B cell (primary cell): ENCODE measurements at regions not wholly inside any gene's neighbourhood (a gene's known extent, or its start where the extent isn't known, plus 50 kb on each side); places are given as distances from the start of the nearest gene placed in this dataset.
A peak's percentile ranks its signal among the peaks of the same experiment; 100 is the strongest.

ENCODE experiments used
- ATAC-seq: fragments of 200-7000 bp; cut with Tn5 transposase; one replicate; pipeline ENCODE4 v1.10.0; 2021; ENCODE audit warnings: low read depth, mild to moderate bottlenecking, moderate number of reproducible peaks, moderate library complexity
- CTCF ChIA-PET: fragments of 350-600 bp; sonication (Branson Sonifier 250); formaldehyde crosslinking; loops from one replicate; lab custom pipeline; 2021; ENCODE audit warnings: antibody characterized with exemption, inconsistent platforms; lab: Charles Lee
- POLR2A ChIA-PET: fragments of 350-600 bp; sonication (Branson Sonifier 250); formaldehyde crosslinking; loops from one replicate; lab custom pipeline; 2021; ENCODE audit warnings: antibody characterized with exemption; lab: Charles Lee
- DNase-seq: peaks from one replicate; pipeline ENCODE4 v3.0.0; 2013
- H2AFZ ChIP-seq: 2 replicates; pipeline ENCODE4 v1.6.1; 2012; ENCODE audit warnings: mild to moderate bottlenecking, low read depth, low read length; ENCODE audit not compliant: insufficient read depth, poor library complexity, severe bottlenecking
- H3K27ac ChIP-seq, 2 donors: 1 replicate in 1 of 2; 2 replicates in 1 of 2; pipeline ENCODE4 v1.5.1; 2012 to 2013; ENCODE audit warnings: low read length in 2 of 2, mild to moderate bottlenecking in 2 of 2, moderate library complexity in 1 of 2
- H3K27me3 ChIP-seq, 4 experiments: fragments of 200-600 bp in 1 of 4; sonication (generic) in 1 of 4; replicated peaks in 1 of 4; 1 replicate in 2 of 4; 2 replicates in 2 of 4; pipeline versions ENCODE4 v1.6.1 to v1.7.0; 2013 to 2016; ENCODE audit warnings: low read length in 3 of 4, mild to moderate bottlenecking in 2 of 4, mixed read lengths in 1 of 4, moderate library complexity in 1 of 4; ENCODE audit not compliant: insufficient read depth in 4 of 4, control insufficient read depth in 3 of 4; ENCODE audit errors: control extremely low read depth in 1 of 4
- H3K36me3 ChIP-seq, 2 experiments: replicated peaks in 1 of 2; 1 replicate in 1 of 2; 2 replicates in 1 of 2; pipeline versions ENCODE4 v1.6.1 to v1.7.1; 2013; ENCODE audit warnings: low read length in 1 of 2; ENCODE audit not compliant: insufficient read depth in 2 of 2, control insufficient read depth in 1 of 2; ENCODE audit errors: control extremely low read depth in 1 of 2, extremely low read depth in 1 of 2
- H3K4me1 ChIP-seq, 2 donors: fragments of 200-600 bp in 1 of 2; sonication (generic) in 1 of 2; 1 replicate in 1 of 2; 2 replicates in 1 of 2; pipeline versions ENCODE4 v1.5.1 to v1.6.1; 2013 to 2017; ENCODE audit warnings: low read length in 2 of 2; ENCODE audit not compliant: control insufficient read depth in 2 of 2, insufficient read depth in 2 of 2
- H3K4me2 ChIP-seq: replicated peaks from 2 replicates; pipeline ENCODE3; 2012; ENCODE audit warnings: mild to moderate bottlenecking, low read depth, low read length; ENCODE audit not compliant: poor library complexity, severe bottlenecking
- H3K4me3 ChIP-seq, 5 experiments: fragments of 200-600 bp in 1 of 5; sonication (generic) in 1 of 5; 1 replicate in 3 of 5; 2 replicates in 2 of 5; pipeline versions ENCODE4 v1.5.1 to v1.7.0; 2011 to 2016; ENCODE audit warnings: low read length in 4 of 5, mild to moderate bottlenecking in 4 of 5, low read depth in 2 of 5, control low read depth in 1 of 5, moderate library complexity in 1 of 5; ENCODE audit not compliant: insufficient read depth in 1 of 5; ENCODE audit errors: control extremely low read depth in 1 of 5, extremely low read depth in 1 of 5
- H3K79me2 ChIP-seq: fragments of 200-600 bp; sonication (generic); one replicate; pipeline ENCODE4 v1.6.0; 2016; ENCODE audit warnings: low read length; ENCODE audit not compliant: control insufficient read depth, insufficient read depth
- H3K9ac ChIP-seq: fragments of 200-600 bp; sonication (generic); 2 replicates; pipeline ENCODE4 v1.6.1; 2017; ENCODE audit warnings: mild to moderate bottlenecking, low read length, moderate library complexity
- H3K9me3 ChIP-seq, 3 donors: one replicate each; pipeline versions ENCODE4 v1.6.1 to v1.7.1; 2013; ENCODE audit warnings: low read length in 2 of 3; ENCODE audit not compliant: control insufficient read depth in 2 of 3, insufficient read depth in 1 of 3; ENCODE audit errors: control extremely low read depth in 1 of 3
- H4K20me1 ChIP-seq: 2 replicates; pipeline ENCODE4 v1.6.0; 2012; ENCODE audit warnings: mild to moderate bottlenecking, low read length; ENCODE audit not compliant: insufficient read depth, control insufficient read depth, poor library complexity, severe bottlenecking
- H3K27ac Mint-ChIP-seq: one replicate; pipeline ENCODE4 v1.8.0; 2021; ENCODE audit warnings: mixed read lengths
- H3K27me3 Mint-ChIP-seq: one replicate; pipeline ENCODE4 v1.8.0; 2021; ENCODE audit warnings: mixed read lengths
- H3K4me1 Mint-ChIP-seq: one replicate; pipeline ENCODE4 v1.8.0; 2021; ENCODE audit warnings: mixed read lengths
- H3K4me3 Mint-ChIP-seq: one replicate; pipeline ENCODE4 v1.8.0; 2021; ENCODE audit warnings: mixed read lengths
- H3K9me3 Mint-ChIP-seq: one replicate; pipeline ENCODE4 v1.8.0; 2022; ENCODE audit warnings: mixed read lengths; ENCODE audit not compliant: insufficient read depth
- CTCF ChIP-seq: fragments of 200-600 bp; IDR thresholded peaks from one replicate; pipeline ENCODE4 v1.8.0; 2022; ENCODE audit warnings: antibody characterized with exemption, mild to moderate bottlenecking
- EZH2 ChIP-seq: IDR thresholded peaks from 2 replicates; pipeline ENCODE4 v1.6.1; 2012; ENCODE audit warnings: borderline replicate concordance, low read depth, mild to moderate bottlenecking, moderate library complexity, low read length; ENCODE audit not compliant: insufficient read depth, poor library complexity, severe bottlenecking
- WGBS: methylation state at CpG from one replicate; pipeline ENCODE4 v1.1.5; 2013; ENCODE audit warnings: missing lambda C conversion rate; ENCODE audit not compliant: insufficient coverage; 5-methylcytosine and 5-hydroxymethylcytosine counted together
- intact Hi-C: fragments of 100-400 bp; cut with micrococcal nuclease; formaldehyde crosslinking; loops from one replicate; pipeline ENCODE4 v1.10.0; 2022

GRCh38 chr19:28468701-28469459 lies 744.1 kb downstream of the UQCRFS1 start:
- CTCF ChIA-PET = no interaction called here
- H3K9ac ChIP-seq = no peak overlapping the region
- H3K4me2 ChIP-seq = peak overlapping the region; percentile 28
- H3K4me3 ChIP-seq = no peak overlapping the region
- no peak overlapping the region for H3K27ac ChIP-seq
- peaks cover 4% of the 10 kb centered on the region for H3K4me1 Mint-ChIP-seq
- POLR2A ChIA-PET = no interaction called here
- DNase-seq = no peak
- no peaks in the 10 kb centered on the region for H3K27me3 ChIP-seq
- H3K4me3 Mint-ChIP-seq = no peak overlapping the region
- H3K27ac Mint-ChIP-seq = no peak overlapping the region
- no peaks in the 10 kb centered on the region for H3K9me3 Mint-ChIP-seq
- no peaks in the 10 kb centered on the region for H3K79me2 ChIP-seq
- WGBS = 5% methylated on average over 17 of the region's 17 CpGs
- no peaks in the 10 kb centered on the region for H3K36me3 ChIP-seq
- intact Hi-C loops = loop anchor here (5.0 kb wide), 1 partner anchor 163 kb away; no protein-coding TSS in a partner anchor
- no peak for TF ChIP-seq EZH2
- no peak for TF ChIP-seq CTCF
- H3K4me1 ChIP-seq = peaks cover 4 to 24% of the 10 kb centered on the region in 2 donors
- H2AFZ ChIP-seq = no peak overlapping the region
- H3K9me3 ChIP-seq = peaks cover 0 to 15% (median 0%) of the 10 kb centered on the region in 3 donors
- H4K20me1 ChIP-seq = no peaks in the 10 kb centered on the region
- ATAC-seq = no peak
- no peaks in the 10 kb centered on the region for H3K27me3 Mint-ChIP-seq
